MCF 10A (cell line): ENCODE measurements at regions not wholly inside any gene's neighbourhood (a gene's known extent, or its start where the extent isn't known, plus 50 kb on each side); places are given as distances from the start of the nearest gene placed in this dataset.

Source experiments
- BruUV-seq: library from RNA; stranded (reverse); fragments of 400-500 nt; replicated peaks from 2 replicates; lab custom pipeline; 2021; lab: Mats Ljungman, UMichigan
- CTCF ChIA-PET: fragments of 300-600 bp; sonication (Branson Sonifier 250); formaldehyde crosslinking; extraction: SDS; loops from one replicate; lab custom pipeline; 2021; ENCODE audit warnings: antibody characterized with exemption, inconsistent platforms; lab: Yijun Ruan, JAX
- POLR2A ChIA-PET: fragments of 300-600, 350-650 bp; sonication (Branson Sonifier 250); formaldehyde crosslinking; extraction: SDS; loops from one replicate; lab custom pipeline; 2020; ENCODE audit warnings: antibody characterized with exemption, inconsistent platforms; lab: Yijun Ruan, JAX
- DNase-seq: peaks from one replicate; pipeline ENCODE4 v3.0.0-alpha.2; 2018; ENCODE audit not compliant: unreplicated experiment
- H3K27ac Mint-ChIP-seq: one replicate; pipeline ENCODE4 v1.8.0; 2022; ENCODE audit warnings: mild to moderate bottlenecking, low read depth, mixed read lengths; ENCODE audit not compliant: unreplicated experiment
- H3K27me3 Mint-ChIP-seq: one replicate; pipeline ENCODE4 v1.8.0; 2022; ENCODE audit warnings: mixed read lengths; ENCODE audit not compliant: insufficient read depth, unreplicated experiment
- H3K36me3 Mint-ChIP-seq: one replicate; pipeline ENCODE4 v1.8.0; 2022; ENCODE audit warnings: mild to moderate bottlenecking, moderate library complexity, mixed read lengths; ENCODE audit not compliant: insufficient read depth, unreplicated experiment
- H3K4me1 Mint-ChIP-seq: one replicate; pipeline ENCODE4 v1.8.0; 2022; ENCODE audit warnings: mixed read lengths; ENCODE audit not compliant: insufficient read depth, unreplicated experiment
- H3K4me3 Mint-ChIP-seq: one replicate; pipeline ENCODE4 v1.8.0; 2022; ENCODE audit warnings: mild to moderate bottlenecking, moderate library complexity, mixed read lengths; ENCODE audit not compliant: unreplicated experiment
- H3K9me3 Mint-ChIP-seq: one replicate; pipeline ENCODE4 v1.8.0; 2022; ENCODE audit warnings: mixed read lengths; ENCODE audit not compliant: unreplicated experiment
- intact Hi-C: fragments of 100-400 bp; cut with micrococcal nuclease; formaldehyde crosslinking; loops from 2 replicates; pipeline ENCODE4 v1.14.1; 2022
- TF ChIP-seq, protein P1 (sequence below): fragments of 200-600 bp; IDR thresholded peaks from one replicate; pipeline ENCODE4 v1.8.0; 2022; ENCODE audit warnings: antibody characterized with exemption, mild to moderate bottlenecking; ENCODE audit not compliant: unreplicated experiment

DNA sequence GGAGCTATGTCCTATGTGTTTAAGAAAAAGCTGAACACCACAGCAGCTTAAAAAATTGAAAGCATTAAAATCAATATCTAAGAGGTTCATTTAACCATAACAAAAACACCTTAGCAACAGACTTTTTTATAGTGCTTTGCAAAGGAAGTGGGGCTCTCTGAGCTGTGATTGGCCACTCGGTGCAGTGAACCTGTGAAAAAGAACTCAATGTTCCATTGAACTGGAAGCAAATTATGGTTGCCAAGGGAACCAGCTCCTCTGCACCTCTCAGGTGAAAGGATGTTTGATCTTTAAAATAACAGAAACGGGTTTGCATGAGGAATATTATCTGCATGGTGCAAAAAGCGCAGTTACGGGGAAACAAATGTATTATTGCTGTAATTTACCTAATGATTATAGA lies 149.4 kb downstream of the SNAPC1 start:
- no peaks in the 10 kb centered on the region for H3K4me1 Mint-ChIP-seq
- no peak overlapping the region for H3K4me3 Mint-ChIP-seq
- no TSS peak for BruUV-seq
- ChIA-PET CTCF (interaction anchor here (0.6 to 1.4 kb wide), 5 partner anchors 13 to 117 kb away, joined by 3 to 4 read pairs (median 3); no protein-coding TSS in a partner anchor), POLR2A (no interaction called here)
- no peaks in the 10 kb centered on the region for H3K36me3 Mint-ChIP-seq
- intact Hi-C loops: no loop called here
- no peak overlapping the region for H3K27ac Mint-ChIP-seq
- DNase-seq: no peak
- peaks cover 4% of the 10 kb centered on the region for H3K9me3 Mint-ChIP-seq
- no peaks in the 10 kb centered on the region for H3K27me3 Mint-ChIP-seq
- TF ChIP-seq, protein P1, sequence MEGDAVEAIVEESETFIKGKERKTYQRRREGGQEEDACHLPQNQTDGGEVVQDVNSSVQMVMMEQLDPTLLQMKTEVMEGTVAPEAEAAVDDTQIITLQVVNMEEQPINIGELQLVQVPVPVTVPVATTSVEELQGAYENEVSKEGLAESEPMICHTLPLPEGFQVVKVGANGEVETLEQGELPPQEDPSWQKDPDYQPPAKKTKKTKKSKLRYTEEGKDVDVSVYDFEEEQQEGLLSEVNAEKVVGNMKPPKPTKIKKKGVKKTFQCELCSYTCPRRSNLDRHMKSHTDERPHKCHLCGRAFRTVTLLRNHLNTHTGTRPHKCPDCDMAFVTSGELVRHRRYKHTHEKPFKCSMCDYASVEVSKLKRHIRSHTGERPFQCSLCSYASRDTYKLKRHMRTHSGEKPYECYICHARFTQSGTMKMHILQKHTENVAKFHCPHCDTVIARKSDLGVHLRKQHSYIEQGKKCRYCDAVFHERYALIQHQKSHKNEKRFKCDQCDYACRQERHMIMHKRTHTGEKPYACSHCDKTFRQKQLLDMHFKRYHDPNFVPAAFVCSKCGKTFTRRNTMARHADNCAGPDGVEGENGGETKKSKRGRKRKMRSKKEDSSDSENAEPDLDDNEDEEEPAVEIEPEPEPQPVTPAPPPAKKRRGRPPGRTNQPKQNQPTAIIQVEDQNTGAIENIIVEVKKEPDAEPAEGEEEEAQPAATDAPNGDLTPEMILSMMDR: no peak

GRCh38 chr14:61918998-61919397 lies 156.8 kb downstream of the SNAPC1 start:
- no peaks in the 10 kb centered on the region for H3K27me3 Mint-ChIP-seq
- no TSS peak for BruUV-seq
- H3K36me3 Mint-ChIP-seq: no peaks in the 10 kb centered on the region
- ChIA-PET POLR2A (interaction anchor here (0.7 to 0.8 kb wide), 2 partner anchors 214 to 522 kb away, joined by 3 to 5 read pairs; no protein-coding TSS in a partner anchor), CTCF (interaction anchor here (0.7 to 0.9 kb wide), 3 partner anchors 15 to 1358 kb away, joined by 3 read pairs; no protein-coding TSS in a partner anchor)
- no peaks in the 10 kb centered on the region for H3K9me3 Mint-ChIP-seq
- H3K4me1 Mint-ChIP-seq: no peaks in the 10 kb centered on the region
- no peak for DNase-seq
- intact Hi-C loops: no loop called here
- TF ChIP-seq, protein P1: no peak
- H3K4me3 Mint-ChIP-seq: no peak overlapping the region
- H3K27ac Mint-ChIP-seq: no peak overlapping the region

GRCh38 chr14:61923348-61923747 lies 161.1 kb downstream of the SNAPC1 start:
- ChIA-PET POLR2A (no interaction called here), CTCF (interaction anchor here (3.8 kb wide), 1 partner anchor 204 kb away, joined by 32 read pairs; no protein-coding TSS in a partner anchor)
- BruUV-seq: no TSS peak
- Mint-ChIP-seq H3K36me3 (no peaks in the 10 kb centered on the region), H3K4me1 (peaks cover 22% of the 10 kb centered on the region), H3K27ac (no peak overlapping the region), H3K9me3 (no peaks in the 10 kb centered on the region), H3K27me3 (no peaks in the 10 kb centered on the region), H3K4me3 (no peak overlapping the region)
- peak; percentile 26 for DNase-seq
- TF ChIP-seq, protein P1: peak; percentile 37
- intact Hi-C loops: no loop called here

DNA sequence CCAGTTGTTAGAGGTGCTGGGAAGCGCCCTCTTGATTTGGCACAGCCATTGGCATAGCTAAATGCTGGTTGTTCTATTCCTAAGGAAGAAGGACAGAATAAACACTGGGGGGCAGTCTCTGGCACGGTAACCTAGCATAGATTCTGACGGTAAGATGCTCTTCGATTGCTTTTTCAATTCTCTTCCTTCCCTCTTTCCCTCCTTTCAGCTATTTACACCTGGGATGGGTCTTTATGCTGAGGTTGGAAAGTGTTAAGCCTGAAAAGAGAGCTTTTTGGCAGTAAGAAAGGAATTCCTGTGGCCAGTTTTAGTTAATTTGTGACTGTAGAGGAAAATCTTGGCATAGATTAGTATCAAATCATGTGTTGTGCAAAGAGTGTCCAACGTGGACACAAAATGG lies 162.8 kb downstream of the SNAPC1 start:
- ChIA-PET POLR2A (interaction anchor here (1.2 kb wide), 1 partner anchor 202 kb away, joined by 8 read pairs; no protein-coding TSS in a partner anchor), CTCF (interaction anchor here (0.5 to 1.5 kb wide), 6 partner anchors 13 to 1122 kb away, joined by 3 to 27 read pairs (median 4); no protein-coding TSS in a partner anchor)
- Mint-ChIP-seq H3K36me3 (no peaks in the 10 kb centered on the region), H3K9me3 (no peaks in the 10 kb centered on the region), H3K27me3 (no peaks in the 10 kb centered on the region), H3K4me3 (no peak overlapping the region), H3K4me1 (peaks cover 22% of the 10 kb centered on the region), H3K27ac (no peak overlapping the region)
- TF ChIP-seq, protein P1: peak; percentile 49
- BruUV-seq: no TSS peak
- intact Hi-C loops: loop anchor here (1.0 kb wide), 1 partner anchor 202 kb away; no protein-coding TSS in a partner anchor
- DNase-seq: peak; percentile 64
